ENCODE measurements at regions not wholly inside any gene's neighbourhood (a gene's known extent, or its start where the extent isn't known, plus 50 kb on each side); places are given as distances from the start of the nearest gene placed in this dataset.
"Not testable (repeated sequence)": the region's sequence is repeated elsewhere in the genome, so short reads cannot be mapped to it uniquely, and the experiment has no call there.

GRCh38 chr16:66020046-66020445 is 346.4 kb upstream of the CDH5 start:
- TF ChIP-seq CTCF (IDR thresholded peaks at IDR 0.05) = no peak

GRCh38 chr16:66019502-66019901 is 347.0 kb upstream of the CDH5 start:
- H3K9me3 ChIP-seq; DNase-seq; intact Hi-C loops (cut with DNase I, micrococcal nuclease): not testable (repeated sequence)

More at GRCh38 chr16:66020046-66020445, 346.4 kb upstream of the CDH5 start:
- DNase-seq (no peak), ATAC-seq (no peak)
- no peaks in the 10 kb centered on the region for H3K36me3 ChIP-seq (ENCODE audit: low read depth)
- no peaks in the 10 kb centered on the region for H3K4me1 ChIP-seq (ENCODE audit: low read depth)
- no peak overlapping the region for H3K4me3 ChIP-seq
- H3K9me3 ChIP-seq = peaks cover 4% of the 10 kb centered on the region
- intact Hi-C loops (cut with DNase I, micrococcal nuclease) = no loop called here

GRCh38 chr16:66014221-66014620 is 352.3 kb upstream of the CDH5 start:
- intact Hi-C loops (cut with DNase I, micrococcal nuclease) = no loop called here
- no peak for TF ChIP-seq CTCF (IDR thresholded peaks at IDR 0.05)
- DNase-seq = no peak
- Histone ChIP-seq H3K4me1 (ENCODE audit: low read depth) (no peaks in the 10 kb centered on the region), H3K36me3 (ENCODE audit: low read depth) (no peaks in the 10 kb centered on the region), H3K4me3 (no peak overlapping the region), H3K9me3 (no peaks in the 10 kb centered on the region)
- ATAC-seq = no peak

More at GRCh38 chr16:66019502-66019901, 347.0 kb upstream of the CDH5 start:
- H3K4me1 ChIP-seq (ENCODE audit: low read depth); H3K36me3 ChIP-seq (ENCODE audit: low read depth); ATAC-seq; H3K4me3 ChIP-seq: not testable (repeated sequence)

- H3K36me3 ChIP-seq (ENCODE audit: low read depth) = no peaks in the 10 kb centered on the region
- DNase-seq (no peak), ATAC-seq (no peak)
- no peak for TF ChIP-seq CTCF (IDR thresholded peaks at IDR 0.05)
- no peaks in the 10 kb centered on the region for H3K9me3 ChIP-seq
- no peak overlapping the region for H3K4me3 ChIP-seq
- H3K4me1 ChIP-seq (ENCODE audit: low read depth) = no peaks in the 10 kb centered on the region
- intact Hi-C loops (cut with DNase I, micrococcal nuclease) = no loop called here
Observed at GRCh38 chr16:66013486-66013885, 353.0 kb upstream of the CDH5 start.

GRCh38 chr16:66008136-66008535 is 358.4 kb upstream of the CDH5 start:
- Histone ChIP-seq H3K9me3 (no peaks in the 10 kb centered on the region), H3K36me3 (ENCODE audit: low read depth) (no peaks in the 10 kb centered on the region), H3K4me1 (ENCODE audit: low read depth) (no peaks in the 10 kb centered on the region), H3K4me3 (no peak overlapping the region)
- DNase-seq (no peak), ATAC-seq (no peak)
- intact Hi-C loops (cut with DNase I, micrococcal nuclease) = no loop called here
- TF ChIP-seq CTCF (IDR thresholded peaks at IDR 0.05) = no peak

- intact Hi-C loops (cut with DNase I, micrococcal nuclease) = no loop called here
- ATAC-seq (no peak), DNase-seq (no peak)
- no peak overlapping the region for H3K4me3 ChIP-seq
- H3K9me3 ChIP-seq = no peaks in the 10 kb centered on the region
- H3K4me1 ChIP-seq (ENCODE audit: low read depth) = no peaks in the 10 kb centered on the region
- no peak for TF ChIP-seq CTCF (IDR thresholded peaks at IDR 0.05)
- no peaks in the 10 kb centered on the region for H3K36me3 ChIP-seq (ENCODE audit: low read depth)
Observed at GRCh38 chr16:66007717-66008116, 358.8 kb upstream of the CDH5 start.
